ACHN (cell line): ENCODE measurements at regions not wholly inside any gene's neighbourhood (a gene's known extent, or its start where the extent isn't known, plus 50 kb on each side); places are given as distances from the start of the nearest gene placed in this dataset.

Experiments used
- DNase-seq: peaks from one replicate; pipeline ENCODE4 v3.0.0-alpha.2; 2015
- in situ Hi-C: cut with HindIII; loops from 2 replicates; pipeline ENCODE4 v1.10.0; 2017; ENCODE audit warnings: low sequenced_read_pairs, low pct_ligation_motif_present, low pct_unique_long_range_greater_than_20kb

DNA sequence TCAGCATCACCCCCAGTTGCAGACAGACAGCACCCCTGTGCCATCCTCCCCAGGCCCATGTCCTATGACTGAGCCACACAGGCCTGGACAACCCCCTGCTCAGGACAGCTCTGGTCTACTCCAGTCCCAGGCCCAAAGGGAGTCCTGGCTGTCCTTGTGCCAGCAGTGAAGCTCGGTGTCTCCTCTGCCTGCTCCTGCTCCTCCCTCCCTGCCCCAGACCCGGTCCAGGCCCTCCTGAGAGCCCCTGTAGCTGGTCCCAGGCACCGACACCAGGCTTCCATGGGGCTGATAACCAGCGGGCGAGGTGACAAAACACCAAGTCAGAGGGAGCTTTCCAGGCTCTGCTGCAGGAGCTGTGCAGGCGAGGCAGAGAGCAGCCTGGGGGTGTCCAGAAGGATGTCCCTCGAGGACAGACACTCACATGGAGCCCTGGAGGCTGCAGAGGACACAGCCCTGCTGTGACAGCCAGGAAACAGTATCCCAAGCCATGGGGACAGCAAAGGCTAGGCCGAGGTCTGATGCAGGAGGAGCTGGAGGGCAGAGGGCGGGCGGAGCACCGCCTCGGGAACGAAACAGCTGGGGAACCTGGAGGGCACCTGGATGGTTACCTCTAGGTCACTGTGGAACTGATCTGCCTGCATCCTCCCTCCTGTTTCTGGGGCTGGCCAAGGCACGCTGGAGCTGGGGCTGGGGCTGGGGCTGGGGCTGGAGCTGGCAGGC is 103.8 kb upstream of the PRR20G start:
- DNase-seq, result no peak
- in situ Hi-C loops, result no loop called here

DNA sequence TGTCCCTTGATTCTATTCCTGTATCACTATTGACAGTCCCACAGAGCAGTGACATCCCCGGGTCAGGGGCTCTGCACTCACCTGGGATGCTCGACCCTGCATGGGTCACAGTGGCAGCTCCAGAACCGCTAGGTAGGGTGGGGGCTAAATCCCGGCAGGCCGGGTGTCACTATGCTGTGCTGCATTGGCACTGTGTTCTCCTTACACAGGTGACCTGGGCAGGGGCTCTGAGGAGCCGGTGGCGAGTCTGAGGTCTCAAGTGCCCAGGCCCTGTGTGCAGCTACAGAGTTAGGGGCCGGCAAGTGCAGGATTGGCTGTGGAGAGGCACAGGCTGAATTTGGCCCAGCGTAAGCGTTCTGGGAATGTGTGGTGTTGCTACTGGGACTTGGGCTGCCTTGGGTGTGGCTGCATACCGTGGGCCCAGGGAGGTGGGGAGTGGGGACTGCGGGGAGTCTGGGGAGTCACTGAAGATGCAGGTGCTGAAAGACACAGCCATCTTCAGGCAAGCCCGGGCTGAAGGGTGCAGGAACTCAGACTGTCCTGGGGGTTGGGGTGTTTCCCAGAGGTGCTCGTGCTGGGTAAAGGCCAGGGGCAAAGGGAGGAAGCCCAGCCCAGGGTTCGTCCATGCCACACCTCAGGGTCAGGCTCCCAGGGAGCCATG is 102.6 kb upstream of the PRR20G start:
- no peak for DNase-seq
- in situ Hi-C loops, result no loop called here

DNA sequence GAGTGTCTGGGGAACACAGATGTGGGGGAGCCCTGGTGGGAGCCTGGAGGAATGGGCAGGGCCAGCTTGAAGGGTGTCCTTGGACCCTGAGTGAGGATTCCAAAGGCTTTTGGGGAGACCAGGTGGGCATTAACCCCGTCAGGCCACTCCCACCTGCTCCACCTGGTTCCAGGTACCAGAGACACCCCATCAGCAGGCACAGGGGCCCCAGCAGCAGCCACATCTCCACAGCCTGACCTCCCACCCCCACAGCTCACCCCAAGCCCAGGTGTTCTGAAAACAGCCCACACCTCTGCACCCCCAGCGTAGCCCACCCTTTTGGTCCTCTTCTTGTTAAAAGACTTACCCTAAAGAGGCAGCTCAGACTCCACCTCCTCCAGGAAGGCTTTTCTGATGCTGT is 102.1 kb upstream of the PRR20G start:
- in situ Hi-C loops, result no loop called here
- DNase-seq, result no peak

DNA sequence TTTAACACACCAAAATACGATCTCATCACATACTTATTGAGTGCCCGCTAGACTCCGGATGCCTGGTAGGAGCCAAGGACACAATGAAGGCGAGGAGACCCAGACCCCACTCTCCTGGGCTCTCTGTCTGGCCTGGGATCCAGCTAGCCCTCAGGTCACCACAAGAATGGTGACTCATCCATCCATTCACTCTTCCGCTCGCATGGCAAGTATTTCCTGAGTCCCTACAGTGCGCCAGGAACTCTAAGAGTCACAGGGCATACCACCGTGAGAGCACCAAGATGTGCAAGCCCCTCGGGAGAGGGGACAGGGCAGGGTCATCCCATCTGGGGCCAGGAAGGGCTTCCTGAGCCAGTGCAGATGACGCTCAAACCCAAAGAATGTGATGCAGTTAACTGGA is 101.6 kb upstream of the PRR20G start:
- in situ Hi-C loops, result no loop called here
- DNase-seq, result no peak

DNA sequence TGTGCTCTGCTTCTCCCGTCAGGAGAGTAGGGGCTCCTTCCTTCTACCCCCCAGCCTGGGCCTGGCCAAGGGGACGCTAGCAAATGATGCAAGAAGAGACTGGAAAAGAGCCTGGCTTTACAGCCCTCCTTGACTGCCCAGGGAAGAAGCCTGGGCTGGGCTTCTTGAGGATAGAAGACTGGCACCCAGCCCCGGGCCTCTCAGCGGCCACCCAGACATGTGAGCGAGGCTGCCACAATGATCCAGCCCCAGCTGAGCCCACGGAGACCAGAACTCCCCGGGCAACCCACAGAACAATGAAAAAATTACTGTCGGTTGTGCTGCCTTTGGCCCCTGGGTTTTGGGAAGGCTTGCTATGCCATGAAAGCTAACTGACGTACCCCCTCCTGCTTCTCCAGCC is 100.6 kb upstream of the PRR20G start:
- no peak for DNase-seq
- in situ Hi-C loops, result no loop called here

DNA sequence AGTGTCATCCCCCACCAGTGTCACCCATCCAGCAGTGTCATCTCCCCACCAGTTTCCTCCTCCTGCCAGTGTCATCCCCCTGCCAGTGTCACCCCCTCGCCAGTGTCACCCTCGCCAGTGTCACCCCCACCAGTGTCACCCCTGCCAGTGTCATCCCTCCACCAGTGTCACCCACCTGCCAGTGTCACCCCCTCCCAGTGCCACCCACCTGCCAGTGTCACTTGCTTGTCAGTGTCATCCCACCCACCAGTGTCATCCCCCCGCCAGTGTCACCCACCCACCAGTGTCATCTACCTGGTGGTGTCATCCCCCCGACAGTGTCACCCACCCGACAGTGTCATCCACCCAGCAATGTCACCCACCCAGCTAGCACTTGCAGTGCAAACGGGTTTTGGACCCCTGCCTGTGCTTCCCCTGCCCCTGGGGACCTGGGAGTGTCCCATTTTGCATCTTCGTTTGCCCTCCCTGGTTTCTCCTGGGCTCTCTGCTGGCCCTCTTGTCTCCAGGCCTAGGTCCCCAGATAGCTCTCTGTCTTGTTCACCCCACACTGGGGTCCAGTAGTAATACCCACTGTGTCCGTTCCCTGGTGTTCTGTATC is 99.8 kb upstream of the PRR20G start:
- in situ Hi-C loops, result no loop called here
- DNase-seq, result no peak

DNA sequence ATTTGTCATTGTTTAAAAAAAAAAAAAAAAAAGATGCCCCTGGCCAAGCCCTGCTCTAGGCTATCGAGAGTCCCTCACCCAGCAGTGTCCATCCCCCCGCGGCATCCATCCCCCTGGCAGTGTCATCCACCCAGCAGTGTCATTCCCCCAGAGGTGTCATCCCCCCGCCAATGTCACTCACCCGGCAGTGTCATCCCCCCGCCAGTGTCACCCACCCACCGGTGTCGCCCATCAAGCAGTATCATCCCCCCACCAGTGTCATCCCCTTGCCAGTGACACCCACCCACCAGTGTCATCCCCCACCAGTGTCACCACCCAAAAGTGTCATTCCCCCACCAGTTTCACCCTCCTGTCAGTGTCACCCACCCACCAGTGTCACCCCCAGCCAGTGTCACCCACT is 99.3 kb upstream of the PRR20G start:
- DNase-seq, result no peak
- in situ Hi-C loops, result no loop called here

DNA sequence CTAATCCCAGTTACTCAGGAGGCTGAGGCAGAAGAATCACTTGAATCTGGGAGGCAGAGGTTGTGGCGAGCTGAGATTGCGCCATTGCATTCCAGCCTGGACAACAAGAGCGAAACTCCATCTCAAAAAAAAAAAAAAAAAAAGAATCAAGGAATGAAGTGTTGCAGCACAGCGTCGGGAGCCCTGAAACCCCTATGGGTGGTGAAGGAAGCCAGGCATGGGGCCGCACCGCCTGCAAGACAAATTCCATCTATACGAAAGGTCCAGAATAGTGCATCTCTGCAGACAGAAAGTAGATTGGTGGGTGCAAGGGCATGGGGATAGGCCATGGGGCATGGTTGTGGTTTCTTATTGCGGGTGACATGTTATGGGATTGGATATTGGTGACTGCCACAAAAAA is 98.6 kb upstream of the PRR20G start:
- in situ Hi-C loops, result no loop called here

DNA sequence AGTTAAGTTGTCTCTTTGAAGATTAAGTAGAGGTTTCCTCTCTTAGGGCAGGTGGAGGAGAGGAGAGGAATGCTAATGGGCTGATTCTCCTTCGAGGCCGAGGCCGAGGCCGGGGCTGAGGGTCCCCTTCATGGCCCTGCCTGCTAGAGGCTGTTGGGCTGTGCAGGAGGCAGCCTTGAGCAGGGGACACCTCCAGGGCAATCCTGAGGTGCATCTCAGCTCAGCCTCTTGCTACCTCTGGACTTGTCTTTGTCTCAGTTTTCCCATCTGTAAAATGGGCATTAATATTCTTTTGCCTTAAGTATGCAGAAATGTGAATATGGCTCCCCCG is 97.7 kb upstream of the PRR20G start:
- no peak for DNase-seq
- in situ Hi-C loops, result no loop called here

More for the DNA sequence above, 98.6 kb upstream of the PRR20G start:
- no peak for DNase-seq

DNA sequence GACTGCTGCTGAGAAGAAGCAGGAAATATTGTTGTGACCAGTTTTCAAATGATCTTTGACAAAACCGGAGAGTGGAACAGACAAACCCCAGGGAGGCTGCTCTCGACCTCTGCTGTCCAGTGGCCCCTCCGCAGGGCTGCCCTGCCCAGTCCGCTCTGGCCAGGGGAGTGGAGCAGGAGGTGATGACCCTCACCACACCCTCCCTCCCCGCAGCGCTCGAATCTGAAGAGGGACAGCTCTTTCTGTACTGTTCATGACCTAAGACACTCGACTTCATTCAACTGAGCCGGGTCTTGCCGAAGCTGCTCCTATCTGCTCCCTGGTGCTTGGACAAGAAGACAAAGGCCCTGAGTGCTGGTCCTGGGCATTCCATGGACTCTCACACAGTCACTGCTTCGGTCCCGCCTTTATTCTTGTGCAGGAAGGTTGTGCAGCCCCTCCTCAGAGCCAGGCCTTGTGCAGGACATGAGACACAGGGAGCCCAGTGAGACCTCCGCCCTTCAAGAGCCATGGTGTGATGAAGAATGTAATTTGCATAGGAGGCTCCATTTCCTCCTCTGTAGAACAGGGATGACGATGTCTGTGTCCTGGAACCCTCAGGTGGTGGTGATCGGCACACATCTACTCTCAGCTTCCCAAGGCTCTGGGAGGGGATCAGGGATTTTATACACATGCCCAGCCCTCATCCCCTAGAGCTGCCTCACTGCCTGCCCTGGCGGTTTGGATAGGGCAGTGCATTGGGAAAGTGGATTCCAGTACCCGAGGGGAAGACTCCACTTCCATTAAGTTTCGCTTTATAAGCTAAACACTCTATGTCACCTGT is 97.1 kb upstream of the PRR20G start:
- in situ Hi-C loops, result no loop called here
- no peak for DNase-seq

DNA sequence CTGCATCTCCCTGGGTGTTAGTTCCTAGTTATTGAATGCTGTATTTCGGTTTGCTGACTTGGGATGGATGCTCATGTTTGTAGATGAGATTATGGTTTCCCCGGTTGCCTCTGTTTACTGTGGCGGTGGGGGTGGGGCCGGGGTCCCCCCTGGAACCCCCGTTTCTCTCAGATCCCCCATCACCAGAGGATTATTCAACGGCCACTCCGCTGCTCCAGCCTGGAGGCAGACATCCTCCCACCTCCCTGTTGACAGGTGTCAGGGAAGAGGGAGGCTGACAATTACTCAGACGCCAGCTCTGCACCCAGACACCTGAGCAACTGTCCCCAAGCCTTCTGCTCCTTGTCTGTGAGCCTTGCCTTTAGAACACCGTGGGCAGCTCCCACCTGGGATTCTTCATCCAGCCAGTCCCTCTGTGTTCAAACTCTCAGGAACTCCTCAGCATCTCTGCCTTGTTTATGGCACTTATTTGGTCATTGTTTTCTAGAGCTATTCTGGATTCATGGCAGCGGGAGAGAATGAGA is 95.9 kb upstream of the PRR20G start:
- in situ Hi-C loops, result no loop called here
- DNase-seq, result no peak

DNA sequence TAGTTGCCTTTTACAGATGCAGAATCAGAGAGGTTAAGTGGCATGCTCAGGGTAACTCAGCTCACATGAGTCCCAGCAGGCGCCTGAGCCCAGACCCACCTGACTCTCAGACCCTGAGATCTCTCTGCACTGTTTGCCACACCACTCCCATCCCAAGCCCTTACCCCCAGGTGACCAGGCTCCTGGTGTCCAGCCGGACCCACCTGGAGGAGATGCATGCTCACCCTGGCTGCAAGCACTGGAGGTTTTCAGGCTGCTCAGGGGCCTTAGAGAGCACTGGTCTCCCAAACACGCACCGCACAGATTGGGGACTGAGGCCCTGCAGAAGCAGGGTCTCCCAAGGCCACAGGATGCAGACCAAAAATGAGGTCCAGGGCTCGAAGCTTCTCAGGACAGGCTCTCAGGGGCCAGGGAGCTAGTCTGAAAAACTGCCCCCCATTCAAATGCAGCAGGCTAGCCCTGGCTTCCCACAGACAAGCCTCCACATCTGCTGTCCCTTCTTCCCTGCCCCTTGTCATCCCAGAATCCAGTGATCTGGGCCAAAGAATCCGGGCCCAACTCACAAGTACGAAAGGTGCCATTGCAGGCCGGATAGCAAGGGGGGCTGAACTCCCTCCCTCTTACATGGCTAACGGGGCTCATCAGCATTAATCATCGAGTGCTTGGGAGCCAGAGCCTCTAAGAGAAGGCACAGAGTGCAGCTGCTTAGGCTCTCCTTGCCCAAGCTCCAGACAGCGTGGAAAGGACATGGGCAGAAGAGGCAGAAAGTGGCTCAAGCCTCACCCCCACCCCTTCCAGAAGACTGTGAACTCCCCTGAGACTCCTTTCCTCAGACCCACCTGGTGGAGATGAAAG is 90.2 kb upstream of the PRR20G start:
- in situ Hi-C loops, result no loop called here
- DNase-seq, result no peak

DNA sequence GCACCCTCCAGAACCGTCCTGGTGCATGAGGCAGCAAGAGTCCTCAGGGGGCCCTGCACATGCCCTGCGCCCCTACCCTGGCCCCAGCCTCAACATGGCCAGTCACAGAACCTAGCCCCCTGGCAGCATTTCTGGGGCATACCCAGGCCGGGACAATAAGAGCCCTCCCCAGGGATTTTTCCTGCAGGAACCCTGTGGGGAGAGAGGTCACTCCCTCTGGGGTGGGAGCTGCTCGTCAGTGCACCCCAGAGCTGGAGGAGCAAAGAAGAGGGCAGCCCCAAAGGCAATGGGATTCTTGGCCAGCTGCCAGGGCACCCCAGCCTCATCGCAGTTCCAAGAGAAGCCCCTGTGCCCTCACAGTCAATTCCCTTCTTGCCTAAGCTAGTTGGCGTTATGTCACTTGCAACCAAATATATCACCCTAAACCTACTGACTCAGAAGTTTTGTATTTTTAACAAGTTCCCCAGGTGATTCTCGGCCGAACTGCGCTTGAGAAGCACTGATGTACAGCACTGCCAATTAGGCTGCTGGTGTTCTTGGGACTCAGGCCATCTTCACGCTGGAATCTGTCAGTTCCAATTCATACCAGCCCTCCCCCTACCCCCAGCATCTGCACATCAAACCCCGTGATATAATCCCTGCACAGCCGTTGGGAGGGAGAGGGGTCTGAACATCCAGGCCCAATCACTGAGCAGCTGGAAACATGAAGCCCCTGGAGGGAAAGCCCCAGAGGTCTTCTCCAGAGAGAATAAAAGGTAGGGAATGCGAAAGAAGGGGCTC is 87.5 kb upstream of the PRR20G start:
- in situ Hi-C loops, result no loop called here
- no peak for DNase-seq

DNA sequence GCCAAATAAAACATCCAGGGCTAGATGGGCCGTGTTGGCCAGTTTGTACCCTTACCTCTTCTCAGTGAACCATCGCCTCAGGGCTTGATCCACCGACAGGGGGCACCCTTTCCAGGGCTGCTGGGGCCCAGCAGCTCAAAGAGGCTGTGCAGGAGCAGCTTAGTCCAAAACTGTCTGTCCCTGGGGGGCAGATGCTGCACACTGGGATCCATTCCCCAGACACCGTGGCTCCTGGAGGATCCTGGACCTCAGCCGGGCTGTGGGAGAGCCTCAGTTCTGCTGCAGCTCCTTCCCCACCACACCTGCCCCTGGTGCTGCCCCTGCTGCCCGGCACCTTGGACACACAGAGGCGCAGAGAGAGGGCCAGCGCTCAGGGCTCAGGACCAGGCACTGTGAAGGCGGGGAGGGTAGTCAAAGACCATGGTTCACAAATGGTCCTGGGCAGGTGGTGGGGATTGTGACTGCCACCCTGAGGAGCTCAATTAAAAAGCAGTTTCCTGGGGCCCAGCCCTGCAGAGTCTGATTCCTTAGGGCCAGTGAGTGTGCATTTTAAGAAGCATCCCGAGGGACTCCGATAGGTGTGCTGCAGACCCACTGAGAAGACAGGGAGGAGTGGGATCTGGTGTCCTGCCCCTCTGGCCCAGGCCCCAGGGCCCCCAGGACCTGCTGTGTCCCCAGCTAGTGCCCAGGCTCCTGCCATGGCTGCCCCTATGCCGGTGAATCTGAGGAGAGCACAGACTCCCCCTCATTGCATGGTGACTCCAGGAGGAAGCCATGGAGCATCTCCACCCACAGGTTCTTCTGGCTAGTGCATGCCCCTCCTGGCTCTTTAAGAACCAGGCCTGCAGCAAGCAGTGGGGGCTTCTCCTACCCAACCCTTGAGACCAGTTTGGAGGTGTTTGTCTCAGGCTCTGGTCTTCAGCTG is 86.5 kb upstream of the PRR20G start:
- in situ Hi-C loops, result no loop called here
- DNase-seq, result peak; percentile 12

DNA sequence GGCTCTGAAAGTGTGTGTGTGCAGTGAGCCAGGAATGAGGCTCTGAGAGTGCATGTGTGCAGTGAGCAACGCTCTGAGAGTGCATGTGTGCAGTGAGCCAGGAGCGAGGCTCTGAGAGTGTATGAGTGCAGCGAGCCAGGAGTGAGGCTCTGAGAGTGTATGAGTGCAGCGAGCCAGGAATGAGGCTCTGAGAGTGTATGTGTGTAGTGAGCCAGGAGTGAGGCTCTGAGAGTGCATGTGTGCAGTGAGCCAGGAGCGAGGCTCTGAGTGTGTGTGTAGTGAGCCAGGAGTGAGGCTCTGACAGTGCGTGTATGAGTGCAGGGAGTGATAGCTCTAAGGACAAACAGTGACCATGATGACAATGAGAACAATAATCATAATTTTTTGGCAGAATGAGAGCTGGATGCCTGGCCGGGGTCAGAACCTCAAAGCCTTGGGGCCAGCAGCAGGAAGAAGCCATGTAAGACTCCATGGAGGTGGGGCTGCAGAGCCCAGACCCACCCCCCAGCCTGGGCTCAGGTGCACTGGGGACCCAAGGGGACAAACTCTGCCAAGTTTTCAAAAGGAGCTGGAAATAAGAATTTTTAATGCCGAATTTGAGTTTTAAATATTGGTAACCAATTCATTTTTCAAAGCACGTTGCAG is 85.7 kb upstream of the PRR20G start:
- DNase-seq, result no peak

DNA sequence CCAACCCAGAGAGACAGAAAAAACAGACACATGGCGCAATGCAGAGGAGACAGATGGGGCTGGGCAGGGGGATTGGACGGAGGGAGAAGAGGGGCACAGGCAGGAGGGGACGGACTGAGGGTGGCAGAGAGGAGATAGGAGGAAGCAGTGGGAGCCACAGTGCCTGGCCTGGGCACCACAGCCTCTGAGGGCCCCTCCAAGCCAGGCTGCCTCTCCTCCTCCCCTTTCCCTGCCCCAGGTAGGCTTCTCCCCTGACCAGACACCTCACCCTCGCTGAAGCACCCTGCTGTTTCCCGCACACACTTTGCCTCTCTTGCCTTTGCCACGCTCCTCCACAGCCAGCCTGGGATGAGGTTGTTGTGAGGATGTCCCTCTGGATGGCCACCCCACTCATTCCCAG is 84.0 kb upstream of the PRR20G start:
- DNase-seq, result no peak
- in situ Hi-C loops, result no loop called here

More for the DNA sequence above, 85.7 kb upstream of the PRR20G start:
- in situ Hi-C loops, result no loop called here
